ENCODE measurements at regions not wholly inside any gene's neighbourhood (a gene's known extent, or its start where the extent isn't known, plus 50 kb on each side); places are given as distances from the start of the nearest gene placed in this dataset.

- peak; percentile 63 for DNase-seq (ENCODE audit: low read depth)
- no peak for TF ChIP-seq CTCF (conservative IDR thresholded peaks at IDR 0.05; ENCODE audit: control insufficient read depth, insufficient read depth, low read depth, low read length)
- no peak overlapping the region for H3K4me3 ChIP-seq (ENCODE audit: control insufficient read depth, low read depth, low read length)
Measured at GRCh38 chr12:113727651-113728061, 238.5 kb downstream of the RBM19 start.

- TF ChIP-seq CTCF (conservative IDR thresholded peaks at IDR 0.05; ENCODE audit: control insufficient read depth, insufficient read depth, low read depth, low read length), result no peak
- no peak for DNase-seq (ENCODE audit: low read depth)
Measured at GRCh38 chr12:113726254-113726819, 239.8 kb downstream of the RBM19 start.

DNA sequence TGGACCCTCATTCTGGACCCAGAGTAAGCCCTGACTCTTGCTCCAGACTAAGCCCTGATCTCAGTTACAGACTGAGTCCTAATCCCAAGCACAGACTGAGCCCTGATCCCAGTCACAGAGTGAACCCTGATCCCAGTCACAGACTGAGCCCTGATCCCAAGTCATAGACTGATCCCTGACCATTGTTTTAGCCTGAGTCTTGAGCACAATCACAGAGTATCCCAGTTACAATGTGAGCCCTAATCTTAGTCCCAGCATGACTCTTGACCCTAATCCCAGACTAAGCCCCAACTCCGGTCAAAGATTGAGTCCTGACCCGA is 240.6 kb downstream of the RBM19 start:
- no peak for DNase-seq (ENCODE audit: low read depth)
- no peak for TF ChIP-seq CTCF (conservative IDR thresholded peaks at IDR 0.05; ENCODE audit: control insufficient read depth, insufficient read depth, low read depth, low read length)
- H3K4me3 ChIP-seq (ENCODE audit: control insufficient read depth, low read depth, low read length), result no peak overlapping the region

More at GRCh38 chr12:113726254-113726819, 239.8 kb downstream of the RBM19 start:
- no peak overlapping the region for H3K4me3 ChIP-seq (ENCODE audit: control insufficient read depth, low read depth, low read length)

DNA sequence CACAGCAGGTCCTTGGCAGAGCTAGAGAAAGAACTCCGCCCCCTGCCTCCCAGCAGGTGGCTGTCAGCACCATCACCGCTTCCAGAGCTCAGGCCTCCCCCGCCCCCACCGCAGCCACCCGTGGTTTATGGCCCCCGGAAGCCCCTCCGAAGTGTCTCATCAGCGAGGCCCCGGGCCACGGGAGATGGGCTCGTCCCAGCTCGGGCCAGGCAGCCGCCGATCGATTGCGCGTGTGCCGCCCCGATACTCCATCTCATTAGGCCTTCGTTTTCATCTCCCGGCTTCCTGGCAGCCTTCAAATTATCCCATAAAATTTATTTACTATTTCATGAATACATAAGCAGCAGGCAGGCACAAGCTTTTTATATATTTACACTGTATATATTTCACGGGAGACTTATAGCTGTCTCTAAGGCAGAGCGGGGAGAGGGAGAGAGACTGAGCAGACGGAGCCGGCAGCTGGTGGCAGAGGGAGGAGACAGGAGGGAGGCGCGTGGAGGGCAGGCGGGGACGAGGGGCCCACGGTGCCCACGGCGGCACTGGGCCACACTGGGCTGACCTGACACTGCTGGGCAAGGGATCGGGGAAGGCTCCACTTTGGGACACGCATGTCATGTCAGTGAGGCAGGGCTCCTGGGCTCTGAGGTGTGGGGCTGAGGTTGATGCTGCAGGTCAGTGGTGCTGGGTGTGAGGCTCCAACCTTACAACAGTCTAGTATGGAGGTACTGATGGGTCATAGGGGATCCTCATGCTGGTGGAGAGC is 241.2 kb downstream of the RBM19 start:
- DNase-seq (ENCODE audit: low read depth), result no peak
- TF ChIP-seq CTCF (conservative IDR thresholded peaks at IDR 0.05; ENCODE audit: control insufficient read depth, insufficient read depth, low read depth, low read length), result no peak
- H3K4me3 ChIP-seq (ENCODE audit: control insufficient read depth, low read depth, low read length), result no peak overlapping the region

GRCh38 chr12:113723631-113724030 is 242.5 kb downstream of the RBM19 start:
- no peak for TF ChIP-seq CTCF (conservative IDR thresholded peaks at IDR 0.05; ENCODE audit: control insufficient read depth, insufficient read depth, low read depth, low read length)
- no peak for DNase-seq (ENCODE audit: low read depth)
- H3K4me3 ChIP-seq (ENCODE audit: control insufficient read depth, low read depth, low read length), result no peak overlapping the region

GRCh38 chr12:113722747-113723146 is 243.4 kb downstream of the RBM19 start:
- DNase-seq (ENCODE audit: low read depth), result no peak
- no peak overlapping the region for H3K4me3 ChIP-seq (ENCODE audit: control insufficient read depth, low read depth, low read length)
- TF ChIP-seq CTCF (conservative IDR thresholded peaks at IDR 0.05; ENCODE audit: control insufficient read depth, insufficient read depth, low read depth, low read length), result no peak

Measured in fibroblast of mammary gland (primary cell).